Skeletal muscle satellite cell (primary cell): ENCODE measurements at regions not wholly inside any gene's neighbourhood (a gene's known extent, or its start where the extent isn't known, plus 50 kb on each side); places are given as distances from the start of the nearest gene placed in this dataset.
"Not testable (repeated sequence)": the region's sequence is repeated elsewhere in the genome, so short reads cannot be mapped to it uniquely, and the experiment has no call there.

ENCODE experiments used
- H3K27me3 ChIP-seq: 2 replicates; pipeline ENCODE4 v1.7.0; 2013; ENCODE audit warnings: low read length; ENCODE audit not compliant: control insufficient read depth, insufficient read depth
- H3K36me3 ChIP-seq: 2 replicates; pipeline ENCODE4 v1.7.0; 2013; ENCODE audit warnings: mild to moderate bottlenecking, control low read depth, low read length; ENCODE audit not compliant: insufficient read depth
- H3K4me1 ChIP-seq: 2 replicates; pipeline ENCODE4 v1.7.0; 2013; ENCODE audit warnings: low read length; ENCODE audit not compliant: control insufficient read depth, insufficient read depth
- H3K4me2 ChIP-seq: 2 replicates; pipeline ENCODE4 v1.7.0; 2013; ENCODE audit warnings: mild to moderate bottlenecking, low read length
- H3K4me3 ChIP-seq: 2 replicates; pipeline ENCODE4 v1.7.0; 2013; ENCODE audit warnings: low read length
- H3K9ac ChIP-seq: 2 replicates; pipeline ENCODE4 v1.7.0; 2013; ENCODE audit warnings: mild to moderate bottlenecking, low read depth, low read length, moderate library complexity
- H3K9me3 ChIP-seq: replicated peaks from 2 replicates; pipeline ENCODE4 v1.7.0; 2013; ENCODE audit warnings: mild to moderate bottlenecking, control low read depth, low read length

DNA sequence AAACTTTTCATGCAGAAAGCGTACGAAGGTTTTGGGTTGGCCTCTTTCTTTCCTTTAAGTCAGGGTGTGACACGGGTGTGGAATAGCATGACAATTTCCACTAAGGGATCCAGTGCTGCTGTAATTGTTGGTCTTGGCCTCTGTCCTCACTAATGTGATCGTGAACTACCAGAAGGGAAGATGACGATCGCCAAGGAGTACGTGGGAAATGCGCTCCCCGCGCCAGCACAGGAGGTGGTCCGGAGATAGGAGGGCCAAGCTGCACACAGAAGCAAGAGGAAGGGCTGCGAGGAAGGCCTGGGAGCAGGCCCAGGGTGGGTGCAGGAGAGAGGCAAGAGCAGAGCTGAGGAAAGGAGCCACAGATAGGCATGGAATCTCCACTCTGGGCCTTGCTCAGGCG lies 79.7 kb upstream of the PODXL start:
- no peak overlapping the region for H3K9ac ChIP-seq
- no peaks in the 10 kb centered on the region for H3K9me3 ChIP-seq
- H3K27me3 ChIP-seq, result no peaks in the 10 kb centered on the region
- H3K4me1 ChIP-seq, result peaks cover 15% of the 10 kb centered on the region
- no peaks in the 10 kb centered on the region for H3K36me3 ChIP-seq
- H3K4me2 ChIP-seq, result no peak overlapping the region
- H3K4me3 ChIP-seq, result no peak overlapping the region

- H3K4me3 ChIP-seq, H3K9me3 ChIP-seq, H3K4me2 ChIP-seq, H3K36me3 ChIP-seq, H3K27me3 ChIP-seq: not testable (repeated sequence)
- H3K4me1 ChIP-seq, result peaks cover 30% of the 10 kb centered on the region
- H3K9ac ChIP-seq, result peak overlapping the region; percentile 33
These were observed 77.8 kb upstream of the PODXL start for GRCh38 chr7:131634197-131634596.

DNA sequence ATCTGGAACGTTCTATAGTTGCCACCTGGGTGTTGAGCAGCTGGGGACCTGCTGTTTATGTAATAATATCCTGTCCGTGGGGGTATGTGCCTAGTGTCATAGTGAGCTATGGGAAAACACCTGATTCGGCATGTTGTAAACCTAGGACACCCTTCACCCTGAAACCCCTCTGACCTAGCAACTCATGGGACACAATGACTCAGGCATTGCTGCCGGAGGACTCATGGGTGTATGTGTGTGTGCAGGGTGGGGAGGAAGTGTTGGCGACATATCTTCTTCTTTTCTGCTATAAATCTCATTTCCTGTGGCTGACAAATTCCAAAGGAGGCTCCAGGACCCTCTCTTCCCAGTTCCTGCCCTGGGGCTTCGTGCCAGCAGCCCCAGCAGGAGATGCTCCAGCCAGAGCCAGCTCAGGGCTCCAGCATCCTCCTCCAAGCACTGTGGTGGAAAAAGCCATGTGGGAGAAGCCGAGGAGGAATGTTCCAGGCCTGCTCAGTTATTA lies 77.0 kb upstream of the PODXL start:
- Histone ChIP-seq H3K9me3 (no peaks in the 10 kb centered on the region), H3K4me2 (no peak overlapping the region), H3K36me3 (no peaks in the 10 kb centered on the region), H3K9ac (peak overlapping the region; percentile 33), H3K27me3 (no peaks in the 10 kb centered on the region), H3K4me3 (no peak overlapping the region), H3K4me1 (peaks cover 38% of the 10 kb centered on the region)

DNA sequence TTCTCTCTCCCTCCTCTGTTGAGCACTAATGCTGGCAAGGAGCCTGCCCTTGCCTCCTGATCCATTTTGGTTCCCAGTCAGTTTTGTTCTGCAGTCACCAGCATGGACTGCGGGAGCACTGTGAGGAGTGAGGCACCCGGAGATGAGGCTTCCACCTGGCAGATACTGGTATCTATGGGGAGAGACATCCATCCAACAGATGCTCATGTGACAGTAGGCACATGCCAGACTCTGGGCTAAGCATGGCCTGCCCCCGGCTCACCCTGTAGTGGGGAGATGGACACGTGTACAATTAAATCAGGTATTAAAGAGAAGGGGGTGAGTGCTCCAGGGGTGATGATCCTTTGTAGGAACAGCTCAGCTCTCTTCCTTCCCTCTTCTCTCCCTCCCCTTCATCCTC lies 74.0 kb upstream of the PODXL start:
- H3K9me3 ChIP-seq, result no peaks in the 10 kb centered on the region
- H3K4me1 ChIP-seq, result peaks cover 64% of the 10 kb centered on the region

GRCh38 chr7:131629217-131629882 lies 72.9 kb upstream of the PODXL start:
- Histone ChIP-seq H3K36me3 (no peaks in the 10 kb centered on the region), H3K4me3 (no peak overlapping the region), H3K9ac (no peak overlapping the region), H3K9me3 (no peaks in the 10 kb centered on the region), H3K27me3 (no peaks in the 10 kb centered on the region), H3K4me1 (peaks cover 71% of the 10 kb centered on the region), H3K4me2 (peak overlapping the region; percentile 9)

More for the DNA sequence above, 74.0 kb upstream of the PODXL start:
- no peaks in the 10 kb centered on the region for H3K27me3 ChIP-seq
- no peak overlapping the region for H3K4me3 ChIP-seq
- H3K9ac ChIP-seq, result no peak overlapping the region
- H3K36me3 ChIP-seq, result no peaks in the 10 kb centered on the region
- no peak overlapping the region for H3K4me2 ChIP-seq

GRCh38 chr7:131628634-131629033 lies 72.2 kb upstream of the PODXL start:
- Histone ChIP-seq H3K9me3 (no peaks in the 10 kb centered on the region), H3K4me3 (no peak overlapping the region), H3K36me3 (no peaks in the 10 kb centered on the region), H3K4me1 (peaks cover 66% of the 10 kb centered on the region), H3K27me3 (no peaks in the 10 kb centered on the region), H3K4me2 (no peak overlapping the region), H3K9ac (no peak overlapping the region)

- Histone ChIP-seq H3K4me2 (no peak overlapping the region), H3K9ac (no peak overlapping the region), H3K9me3 (no peaks in the 10 kb centered on the region), H3K36me3 (no peaks in the 10 kb centered on the region), H3K4me1 (peaks cover 62% of the 10 kb centered on the region), H3K4me3 (no peak overlapping the region), H3K27me3 (no peaks in the 10 kb centered on the region)
These were observed 71.3 kb upstream of the PODXL start for GRCh38 chr7:131627735-131628190.

DNA sequence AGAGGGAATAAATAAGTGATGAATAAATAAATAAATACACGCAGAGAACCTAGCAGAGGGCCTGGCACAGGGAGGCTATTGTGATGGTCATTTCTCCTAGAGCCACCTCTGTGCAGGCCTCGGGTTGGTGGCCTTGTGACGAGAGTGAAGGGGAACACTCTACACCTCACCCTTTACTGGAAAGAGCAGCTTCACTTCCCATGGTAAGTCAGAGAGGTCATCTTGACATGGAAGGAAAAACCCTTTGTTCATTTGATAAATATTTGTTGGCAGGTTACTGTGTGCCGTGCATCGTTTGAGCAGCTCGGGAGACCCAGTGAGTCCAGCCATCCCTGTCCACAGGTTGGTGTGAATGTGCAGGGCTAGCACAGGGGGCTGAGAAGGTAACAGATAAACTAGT lies 70.2 kb upstream of the PODXL start:
- H3K27me3 ChIP-seq, result no peaks in the 10 kb centered on the region
- H3K4me1 ChIP-seq, result peaks cover 65% of the 10 kb centered on the region
- H3K4me3 ChIP-seq, result no peak overlapping the region
- H3K9me3 ChIP-seq, result no peaks in the 10 kb centered on the region
- no peaks in the 10 kb centered on the region for H3K36me3 ChIP-seq
- H3K9ac ChIP-seq, result peak overlapping the region; percentile 44
- H3K4me2 ChIP-seq, result peak overlapping the region; percentile 37

GRCh38 chr7:131625817-131626372 lies 69.5 kb upstream of the PODXL start:
- Histone ChIP-seq H3K27me3 (no peaks in the 10 kb centered on the region), H3K36me3 (no peaks in the 10 kb centered on the region), H3K4me3 (no peak overlapping the region), H3K4me1 (peaks cover 73% of the 10 kb centered on the region), H3K4me2 (peak overlapping the region; percentile 37), H3K9ac (peak overlapping the region; percentile 44), H3K9me3 (no peaks in the 10 kb centered on the region)

- H3K9ac ChIP-seq, H3K36me3 ChIP-seq, H3K9me3 ChIP-seq, H3K27me3 ChIP-seq, H3K4me3 ChIP-seq: not testable (repeated sequence)
- peak overlapping the region; percentile 3 for H3K4me2 ChIP-seq
- H3K4me1 ChIP-seq, result peaks cover 74% of the 10 kb centered on the region
These were observed 68.9 kb upstream of the PODXL start for GRCh38 chr7:131625345-131625744.

DNA sequence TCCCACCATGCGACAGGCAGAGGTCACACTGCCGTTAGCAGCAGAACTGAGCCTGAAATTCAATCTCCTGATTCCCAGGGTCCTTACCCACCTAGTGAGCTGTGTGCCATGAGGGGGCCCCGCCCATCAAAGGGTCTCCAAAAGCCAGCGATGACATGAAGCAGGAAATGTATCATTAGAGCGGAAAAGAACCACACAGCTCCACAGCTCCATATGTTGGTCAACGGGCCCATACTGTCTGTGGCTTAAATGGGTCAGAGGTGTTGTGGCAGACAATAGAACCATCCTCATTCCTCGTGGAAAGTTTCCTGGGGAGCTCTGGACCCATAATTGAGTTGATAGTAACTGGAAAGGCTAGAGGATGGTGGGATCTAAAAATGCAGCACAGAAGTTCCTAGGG lies 68.1 kb upstream of the PODXL start:
- H3K9me3 ChIP-seq, result no peaks in the 10 kb centered on the region
- peaks cover 74% of the 10 kb centered on the region for H3K4me1 ChIP-seq
- H3K9ac ChIP-seq, result no peak overlapping the region
- no peak overlapping the region for H3K4me2 ChIP-seq
- H3K36me3 ChIP-seq, result no peaks in the 10 kb centered on the region
- no peak overlapping the region for H3K4me3 ChIP-seq
- no peaks in the 10 kb centered on the region for H3K27me3 ChIP-seq

- Histone ChIP-seq H3K4me1 (peaks cover 63% of the 10 kb centered on the region), H3K9me3 (no peaks in the 10 kb centered on the region), H3K36me3 (no peaks in the 10 kb centered on the region), H3K27me3 (no peaks in the 10 kb centered on the region), H3K4me3 (no peak overlapping the region), H3K4me2 (no peak overlapping the region), H3K9ac (peak overlapping the region; percentile 29)
These were observed 66.7 kb upstream of the PODXL start for GRCh38 chr7:131623154-131623553.
